Ishikawa (cell line): ENCODE measurements at regions not wholly inside any gene's neighbourhood (a gene's known extent, or its start where the extent isn't known, plus 50 kb on each side); places are given as distances from the start of the nearest gene placed in this dataset.

Experiments
- CEBPB ChIP-seq: IDR thresholded peaks from 2 replicates; pipeline ENCODE4 v1.6.1; 2012
- CREB1 ChIP-seq: IDR thresholded peaks from 2 replicates; pipeline ENCODE4 v1.6.1; 2012; ENCODE audit warnings: low read depth
- NFIC ChIP-seq: IDR thresholded peaks from 2 replicates; pipeline ENCODE4 v1.6.1; 2012
- RAD21 ChIP-seq: IDR thresholded peaks from 2 replicates; pipeline ENCODE4 v1.6.1; 2012; ENCODE audit warnings: low read depth
- TAF1 ChIP-seq: IDR thresholded peaks from 2 replicates; pipeline ENCODE4 v1.6.1; 2012; ENCODE audit warnings: low read depth, mild to moderate bottlenecking
- TCF12 ChIP-seq: IDR thresholded peaks from 2 replicates; pipeline ENCODE4 v1.6.1; 2012; ENCODE audit warnings: low read depth
- TEAD4 ChIP-seq: IDR thresholded peaks from 2 replicates; pipeline ENCODE4 v1.6.1; 2012
- YY1 ChIP-seq: IDR thresholded peaks from 2 replicates; pipeline ENCODE4 v1.6.1; 2012; ENCODE audit warnings: low read depth
- ZBTB7A ChIP-seq: IDR thresholded peaks from 2 replicates; pipeline ENCODE4 v1.6.1; 2012; ENCODE audit warnings: low read depth
- TF ChIP-seq, protein P1 (sequence below): IDR thresholded peaks from 2 replicates; pipeline ENCODE4 v1.6.1; 2012
- TF ChIP-seq, protein P2 (sequence below): IDR thresholded peaks from 2 replicates; pipeline ENCODE4 v1.6.1; 2012

- TF ChIP-seq CREB1 (no peak), TAF1 (no peak), TCF12 (no peak), RAD21 (no peak), TEAD4 (no peak), YY1 (no peak), ZBTB7A (no peak), CEBPB (no peak), NFIC (no peak)
- TF ChIP-seq, protein P1, sequence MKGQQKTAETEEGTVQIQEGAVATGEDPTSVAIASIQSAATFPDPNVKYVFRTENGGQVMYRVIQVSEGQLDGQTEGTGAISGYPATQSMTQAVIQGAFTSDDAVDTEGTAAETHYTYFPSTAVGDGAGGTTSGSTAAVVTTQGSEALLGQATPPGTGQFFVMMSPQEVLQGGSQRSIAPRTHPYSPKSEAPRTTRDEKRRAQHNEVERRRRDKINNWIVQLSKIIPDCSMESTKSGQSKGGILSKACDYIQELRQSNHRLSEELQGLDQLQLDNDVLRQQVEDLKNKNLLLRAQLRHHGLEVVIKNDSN = no peak
Measured at GRCh38 chr15:25251700-25252390, 187.0 kb downstream of the UBE3A start.

GRCh38 chr15:25268166-25268565 is 170.7 kb downstream of the UBE3A start:
- TF ChIP-seq, protein P2, sequence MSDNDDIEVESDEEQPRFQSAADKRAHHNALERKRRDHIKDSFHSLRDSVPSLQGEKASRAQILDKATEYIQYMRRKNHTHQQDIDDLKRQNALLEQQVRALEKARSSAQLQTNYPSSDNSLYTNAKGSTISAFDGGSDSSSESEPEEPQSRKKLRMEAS = no peak
- peak; percentile 38 for TF ChIP-seq RAD21
